HEK293T (cell line): ENCODE measurements at regions not wholly inside any gene's neighbourhood (a gene's known extent, or its start where the extent isn't known, plus 50 kb on each side); places are given as distances from the start of the nearest gene placed in this dataset.

Experiments
- ARNT ChIP-seq: fragments of 450-650 bp; IDR thresholded peaks from 2 replicates; pipeline ENCODE4 v1.6.1; 2017; ENCODE audit warnings: mild to moderate bottlenecking
- BHLHE40 ChIP-seq: fragments of 450-650 bp; IDR thresholded peaks from 2 replicates; pipeline ENCODE4 v1.6.1; 2016; ENCODE audit warnings: mild to moderate bottlenecking, moderate library complexity, borderline replicate concordance
- ELF4 ChIP-seq: fragments of 450-650 bp; IDR thresholded peaks from 2 replicates; pipeline ENCODE4 v1.6.1; 2017; ENCODE audit warnings: antibody characterized with exemption
- FOXA1 ChIP-seq: fragments of 450-650 bp; IDR thresholded peaks from 2 replicates; pipeline ENCODE4 v1.6.1; 2016; ENCODE audit warnings: mild to moderate bottlenecking
- FOXM1 ChIP-seq: fragments of 450-650 bp; IDR thresholded peaks from 2 replicates; pipeline ENCODE4 v1.6.1; 2017; ENCODE audit warnings: mild to moderate bottlenecking, borderline replicate concordance
- HDGF ChIP-seq: fragments of 450-650 bp; IDR thresholded peaks from 2 replicates; pipeline ENCODE4 v1.6.1; 2017; ENCODE audit warnings: antibody characterized with exemption, borderline replicate concordance
- LEF1 ChIP-seq: fragments of 450-650 bp; IDR thresholded peaks from 2 replicates; pipeline ENCODE4 v1.6.1; 2017; ENCODE audit warnings: mild to moderate bottlenecking, borderline replicate concordance
- SUZ12 ChIP-seq: fragments of 450-650 bp; IDR thresholded peaks from 2 replicates; pipeline ENCODE4 v1.6.1; 2016; ENCODE audit warnings: mild to moderate bottlenecking
- TARDBP ChIP-seq: fragments of 450-650 bp; IDR thresholded peaks from 2 replicates; pipeline ENCODE4 v1.6.1; 2016

GRCh38 chr1:218946147-218946546, 227.5 kb upstream of the LYPLAL1 start:
- TF ChIP-seq ELF4 (no peak), BHLHE40 (no peak), ARNT (no peak), FOXA1 (no peak), TARDBP (no peak), FOXM1 (no peak), SUZ12 (no peak), HDGF (no peak), LEF1 (no peak)
